Cardiac fibroblast (primary cell): ENCODE measurements at regions not wholly inside any gene's neighbourhood (a gene's known extent, or its start where the extent isn't known, plus 50 kb on each side); places are given as distances from the start of the nearest gene placed in this dataset.

Experiments used
- DNase-seq, 2 donors: peaks; one replicate each; pipeline versions ENCODE4 v3.0.0 to v3.0.0-alpha.2; 2010; ENCODE audit warnings: low read depth in 2 of 2
- H3K4me3 ChIP-seq, 2 donors: replicated peaks in 1 of 2; 1 replicate in 1 of 2; 2 replicates in 1 of 2; pipeline ENCODE4 v1.5.1; 2011; ENCODE audit warnings: low read depth in 2 of 2, low read length in 2 of 2, mild to moderate bottlenecking in 2 of 2, moderate library complexity in 1 of 2
- CTCF ChIP-seq: IDR thresholded peaks from one replicate; pipeline ENCODE4 v1.5.1; 2011; ENCODE audit warnings: low read depth, mild to moderate bottlenecking, low read length, inconsistent platforms

GRCh38 chr16:35255816-35256215 lies 1796.4 kb downstream of the TP53TG3F start:
- no peak for DNase-seq

DNA sequence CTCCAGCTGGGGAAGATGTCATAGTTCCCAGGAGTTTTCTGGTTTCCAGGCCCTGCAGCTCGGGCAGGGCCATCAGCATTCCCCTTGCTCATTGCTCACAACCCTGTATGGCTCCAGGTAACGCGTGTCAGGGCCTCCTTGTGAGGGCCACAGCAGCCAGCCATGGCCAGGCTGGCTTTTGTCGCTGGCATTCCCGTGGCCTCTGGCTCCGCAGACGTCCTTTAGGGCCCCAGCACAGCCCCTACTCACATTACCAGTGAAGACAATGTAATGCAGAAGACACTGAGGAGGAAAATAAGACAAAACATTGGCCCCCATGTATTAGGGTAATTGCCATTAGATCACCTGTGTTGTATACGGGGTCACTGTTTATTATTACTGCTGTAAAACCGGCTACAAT lies 1799.0 kb downstream of the TP53TG3F start:
- no peak for DNase-seq

More at GRCh38 chr16:35255816-35256215, 1796.4 kb downstream of the TP53TG3F start:
- TF ChIP-seq CTCF, result no peak
- no peak overlapping the region for H3K4me3 ChIP-seq

DNA sequence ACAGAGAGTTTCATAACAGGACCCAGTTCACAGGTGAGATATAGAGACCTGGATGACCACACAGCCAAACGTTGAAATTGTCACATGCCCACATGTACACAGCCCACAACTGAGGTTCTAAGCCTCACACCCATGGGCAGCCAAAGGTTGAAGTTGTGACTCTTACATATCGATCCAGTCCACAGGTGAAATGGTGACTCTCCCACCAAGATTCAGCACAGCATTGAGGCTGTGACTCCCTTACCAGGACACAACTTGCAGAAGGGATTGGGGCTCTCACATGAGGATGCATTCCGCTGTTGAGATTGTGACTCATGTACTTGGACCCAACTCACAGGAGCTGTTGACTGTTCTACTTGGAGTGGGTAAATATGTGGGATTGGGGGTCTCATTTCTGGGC lies 1836.4 kb downstream of the TP53TG3F start:
- TF ChIP-seq CTCF, result no peak

More for the DNA sequence above, 1799.0 kb downstream of the TP53TG3F start:
- no peak for TF ChIP-seq CTCF
- H3K4me3 ChIP-seq, result no peak overlapping the region

DNA sequence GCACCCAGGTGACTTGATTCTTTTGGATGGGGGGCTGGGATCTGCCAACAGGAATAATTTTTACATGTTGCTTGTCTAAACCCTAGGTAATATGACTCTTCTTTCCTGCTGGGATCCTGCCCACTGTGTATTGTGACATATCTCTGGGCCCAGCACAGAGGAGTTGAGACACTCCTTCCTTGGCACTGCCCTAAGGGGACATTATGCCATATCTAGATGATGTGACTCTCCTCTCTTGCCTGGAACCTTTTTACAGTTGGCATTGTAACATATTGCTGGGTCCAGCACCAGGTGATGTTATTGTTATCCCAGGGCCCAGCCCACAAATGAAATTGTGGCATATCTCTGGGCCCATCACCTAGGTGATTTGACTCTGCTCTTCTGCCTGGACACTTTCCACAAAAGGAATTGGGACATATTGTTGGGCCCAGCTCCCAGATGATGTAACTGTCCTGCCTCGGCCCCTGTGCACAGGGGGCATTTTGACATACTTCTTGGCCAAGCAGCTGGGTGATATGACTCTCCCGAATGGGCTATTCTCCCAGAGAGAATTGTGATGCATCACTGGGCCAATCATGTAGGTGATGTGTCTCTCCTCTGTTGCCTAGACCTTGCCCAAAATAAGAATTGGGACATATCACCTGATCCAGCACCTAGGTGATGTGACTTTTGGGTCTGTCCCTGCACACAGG lies 1837.7 kb downstream of the TP53TG3F start:
- H3K4me3 ChIP-seq, result no peak overlapping the region
- no peak for TF ChIP-seq CTCF
- DNase-seq, result no peak

More for the DNA sequence above, 1836.4 kb downstream of the TP53TG3F start:
- H3K4me3 ChIP-seq, result no peak overlapping the region
- no peak for DNase-seq

DNA sequence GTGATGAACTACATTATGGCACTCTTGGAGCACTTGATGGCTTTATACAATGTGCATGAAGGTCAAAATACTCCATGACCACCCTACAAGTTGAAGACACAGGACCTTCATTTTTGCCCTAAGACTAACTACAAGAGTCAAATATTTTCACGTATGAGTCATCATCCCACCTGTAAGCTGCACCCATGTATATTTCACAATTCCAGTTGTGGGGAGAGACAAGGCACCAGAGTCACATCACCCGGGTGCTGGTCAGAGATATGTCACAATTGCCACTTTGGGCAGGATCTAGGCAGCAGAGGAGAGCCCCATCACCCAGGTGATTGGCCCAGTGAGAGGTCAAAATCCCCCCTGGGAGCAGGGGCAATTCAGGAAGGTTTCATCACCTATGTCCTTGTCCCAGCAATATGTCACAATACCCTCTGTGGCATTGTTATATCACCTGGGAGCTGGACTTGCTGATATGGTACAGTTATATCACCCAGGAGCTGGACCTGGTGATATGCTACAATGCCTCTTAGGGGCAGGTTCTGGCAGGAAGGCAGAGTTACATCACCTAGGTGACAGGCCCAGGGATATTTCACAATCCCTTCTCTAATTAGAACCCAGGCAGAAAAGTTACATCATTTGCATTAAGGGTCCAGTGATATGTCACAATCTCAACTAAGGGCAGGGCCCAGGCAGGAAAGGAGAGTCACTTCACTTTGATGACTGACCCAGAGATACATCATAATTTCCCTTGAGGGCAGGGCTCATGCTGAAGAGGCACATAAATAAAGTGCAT lies 1839.2 kb downstream of the TP53TG3F start:
- DNase-seq, result no peak
- H3K4me3 ChIP-seq, result no peak overlapping the region
- TF ChIP-seq CTCF, result no peak

GRCh38 chr16:35302859-35303258 lies 1843.4 kb downstream of the TP53TG3F start:
- DNase-seq, result no peak
- no peak overlapping the region for H3K4me3 ChIP-seq
- no peak for TF ChIP-seq CTCF
